ENCODE measurements at regions not wholly inside any gene's neighbourhood (a gene's known extent, or its start where the extent isn't known, plus 50 kb on each side); places are given as distances from the start of the nearest gene placed in this dataset.

GRCh38 chr2:207467716-207468347 lies 61.9 kb upstream of the CREB1 start:
- TF ChIP-seq CTCF (IDR thresholded peaks at IDR 0.05), result no peak
- no peak for TF ChIP-seq POLR2A (IDR thresholded peaks at IDR 0.05)
- no peak for TF ChIP-seq EP300 (IDR thresholded peaks at IDR 0.05)
- TF ChIP-seq POLR2AphosphoS5 (IDR thresholded peaks at IDR 0.05), result no peak

Measured in stomach (tissue), 4 donors.